ENCODE measurements at regions not wholly inside any gene's neighbourhood (a gene's known extent, or its start where the extent isn't known, plus 50 kb on each side); places are given as distances from the start of the nearest gene placed in this dataset.

DNA sequence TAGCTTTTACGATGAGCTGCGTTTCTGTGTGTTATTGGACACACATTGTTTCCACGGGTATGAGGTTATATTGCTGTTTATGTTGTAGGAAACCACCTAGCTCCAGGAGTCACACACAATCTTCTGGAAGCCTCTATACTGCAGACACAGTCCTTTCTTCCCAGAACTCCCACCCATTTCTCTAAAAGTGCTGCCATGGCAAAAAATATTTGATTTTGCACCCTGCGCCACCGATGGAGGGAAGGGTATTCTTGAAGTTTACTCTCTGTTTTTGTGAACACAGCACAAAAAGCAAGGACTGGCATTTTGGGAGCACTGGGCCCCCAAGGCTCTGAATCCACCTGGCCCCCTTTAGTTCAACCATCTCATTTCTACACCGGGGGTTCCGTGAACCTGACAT lies 187.5 kb downstream of the ICE1 start:
- TF ChIP-seq EP300 (IDR thresholded peaks at IDR 0.05; ENCODE audit: borderline replicate concordance) (no peak), RAD21 (IDR thresholded peaks at IDR 0.05; ENCODE audit: low read depth) (no peak), CREB1 (IDR thresholded peaks at IDR 0.05; ENCODE audit: low read depth) (no peak)
- TF ChIP-seq, protein P1, sequence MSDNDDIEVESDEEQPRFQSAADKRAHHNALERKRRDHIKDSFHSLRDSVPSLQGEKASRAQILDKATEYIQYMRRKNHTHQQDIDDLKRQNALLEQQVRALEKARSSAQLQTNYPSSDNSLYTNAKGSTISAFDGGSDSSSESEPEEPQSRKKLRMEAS (IDR thresholded peaks at IDR 0.05): no peak
- TF ChIP-seq, protein P2, sequence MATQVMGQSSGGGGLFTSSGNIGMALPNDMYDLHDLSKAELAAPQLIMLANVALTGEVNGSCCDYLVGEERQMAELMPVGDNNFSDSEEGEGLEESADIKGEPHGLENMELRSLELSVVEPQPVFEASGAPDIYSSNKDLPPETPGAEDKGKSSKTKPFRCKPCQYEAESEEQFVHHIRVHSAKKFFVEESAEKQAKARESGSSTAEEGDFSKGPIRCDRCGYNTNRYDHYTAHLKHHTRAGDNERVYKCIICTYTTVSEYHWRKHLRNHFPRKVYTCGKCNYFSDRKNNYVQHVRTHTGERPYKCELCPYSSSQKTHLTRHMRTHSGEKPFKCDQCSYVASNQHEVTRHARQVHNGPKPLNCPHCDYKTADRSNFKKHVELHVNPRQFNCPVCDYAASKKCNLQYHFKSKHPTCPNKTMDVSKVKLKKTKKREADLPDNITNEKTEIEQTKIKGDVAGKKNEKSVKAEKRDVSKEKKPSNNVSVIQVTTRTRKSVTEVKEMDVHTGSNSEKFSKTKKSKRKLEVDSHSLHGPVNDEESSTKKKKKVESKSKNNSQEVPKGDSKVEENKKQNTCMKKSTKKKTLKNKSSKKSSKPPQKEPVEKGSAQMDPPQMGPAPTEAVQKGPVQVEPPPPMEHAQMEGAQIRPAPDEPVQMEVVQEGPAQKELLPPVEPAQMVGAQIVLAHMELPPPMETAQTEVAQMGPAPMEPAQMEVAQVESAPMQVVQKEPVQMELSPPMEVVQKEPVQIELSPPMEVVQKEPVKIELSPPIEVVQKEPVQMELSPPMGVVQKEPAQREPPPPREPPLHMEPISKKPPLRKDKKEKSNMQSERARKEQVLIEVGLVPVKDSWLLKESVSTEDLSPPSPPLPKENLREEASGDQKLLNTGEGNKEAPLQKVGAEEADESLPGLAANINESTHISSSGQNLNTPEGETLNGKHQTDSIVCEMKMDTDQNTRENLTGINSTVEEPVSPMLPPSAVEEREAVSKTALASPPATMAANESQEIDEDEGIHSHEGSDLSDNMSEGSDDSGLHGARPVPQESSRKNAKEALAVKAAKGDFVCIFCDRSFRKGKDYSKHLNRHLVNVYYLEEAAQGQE (IDR thresholded peaks at IDR 0.05; ENCODE audit: low read depth): no peak
